Cardiac fibroblast (primary cell): ENCODE measurements at regions not wholly inside any gene's neighbourhood (a gene's known extent, or its start where the extent isn't known, plus 50 kb on each side); places are given as distances from the start of the nearest gene placed in this dataset.

Source experiments
- DNase-seq, 2 donors: peaks; one replicate each; pipeline versions ENCODE4 v3.0.0 to v3.0.0-alpha.2; 2010; ENCODE audit warnings: low read depth in 2 of 2
- H3K4me3 ChIP-seq, 2 donors: replicated peaks in 1 of 2; 1 replicate in 1 of 2; 2 replicates in 1 of 2; pipeline ENCODE4 v1.5.1; 2011; ENCODE audit warnings: low read depth in 2 of 2, low read length in 2 of 2, mild to moderate bottlenecking in 2 of 2, moderate library complexity in 1 of 2
- TF ChIP-seq, protein P1 (sequence below): IDR thresholded peaks from one replicate; pipeline ENCODE4 v1.5.1; 2011; ENCODE audit warnings: low read depth, mild to moderate bottlenecking, low read length, inconsistent platforms

GRCh38 chr5:27158775-27159174, 120.4 kb upstream of the CDH9 start:
- TF ChIP-seq, protein P1, sequence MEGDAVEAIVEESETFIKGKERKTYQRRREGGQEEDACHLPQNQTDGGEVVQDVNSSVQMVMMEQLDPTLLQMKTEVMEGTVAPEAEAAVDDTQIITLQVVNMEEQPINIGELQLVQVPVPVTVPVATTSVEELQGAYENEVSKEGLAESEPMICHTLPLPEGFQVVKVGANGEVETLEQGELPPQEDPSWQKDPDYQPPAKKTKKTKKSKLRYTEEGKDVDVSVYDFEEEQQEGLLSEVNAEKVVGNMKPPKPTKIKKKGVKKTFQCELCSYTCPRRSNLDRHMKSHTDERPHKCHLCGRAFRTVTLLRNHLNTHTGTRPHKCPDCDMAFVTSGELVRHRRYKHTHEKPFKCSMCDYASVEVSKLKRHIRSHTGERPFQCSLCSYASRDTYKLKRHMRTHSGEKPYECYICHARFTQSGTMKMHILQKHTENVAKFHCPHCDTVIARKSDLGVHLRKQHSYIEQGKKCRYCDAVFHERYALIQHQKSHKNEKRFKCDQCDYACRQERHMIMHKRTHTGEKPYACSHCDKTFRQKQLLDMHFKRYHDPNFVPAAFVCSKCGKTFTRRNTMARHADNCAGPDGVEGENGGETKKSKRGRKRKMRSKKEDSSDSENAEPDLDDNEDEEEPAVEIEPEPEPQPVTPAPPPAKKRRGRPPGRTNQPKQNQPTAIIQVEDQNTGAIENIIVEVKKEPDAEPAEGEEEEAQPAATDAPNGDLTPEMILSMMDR = no peak
- H3K4me3 ChIP-seq = no peak overlapping the region
- DNase-seq = no peak

- DNase-seq = no peak
- TF ChIP-seq, protein P1 = no peak
- H3K4me3 ChIP-seq = no peak overlapping the region
These were observed 119.8 kb upstream of the CDH9 start for GRCh38 chr5:27158171-27158570.

- TF ChIP-seq, protein P1 = no peak
- H3K4me3 ChIP-seq = no peak overlapping the region
- DNase-seq = peak in 1 of 2 donors; percentile 6
These were observed 106.1 kb upstream of the CDH9 start for GRCh38 chr5:27144456-27144855.

DNA sequence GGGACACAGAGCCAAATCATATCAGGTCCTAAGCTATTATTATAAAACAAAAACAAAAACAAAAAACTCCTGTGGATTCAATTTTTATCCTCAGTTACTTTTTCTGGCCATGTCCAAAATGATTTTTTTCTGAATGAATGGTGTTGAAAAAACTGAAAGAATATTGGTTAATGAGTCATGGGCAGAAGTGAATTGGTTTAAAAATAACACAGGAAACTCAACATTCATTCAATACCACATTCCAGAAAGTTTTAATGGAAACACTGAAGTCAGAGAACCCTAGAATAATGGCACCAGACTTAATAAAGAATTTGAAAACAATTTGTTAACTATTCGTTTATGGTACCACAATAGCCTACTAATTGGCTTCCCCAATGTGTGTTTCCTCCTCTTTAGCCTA, 102.4 kb upstream of the CDH9 start:
- peak in 1 of 2 donors; percentile 24 for DNase-seq
- TF ChIP-seq, protein P1 = no peak
- H3K4me3 ChIP-seq = no peak overlapping the region

- DNase-seq = peak; percentile 6 to 12
- TF ChIP-seq, protein P1 = no peak
- H3K4me3 ChIP-seq = no peak overlapping the region
These were observed 92.2 kb upstream of the CDH9 start for GRCh38 chr5:27130587-27130986.

- DNase-seq = no peak
- TF ChIP-seq, protein P1 = no peak
- no peak overlapping the region for H3K4me3 ChIP-seq
These were observed 91.5 kb upstream of the CDH9 start for GRCh38 chr5:27129926-27130325.

- peak; percentile 34 to 38 for DNase-seq
- no peak overlapping the region for H3K4me3 ChIP-seq
- TF ChIP-seq, protein P1 = no peak
These were observed 87.5 kb upstream of the CDH9 start for GRCh38 chr5:27125856-27126255.
